IMR-90 (cell line): ENCODE measurements at regions not wholly inside any gene's neighbourhood (a gene's known extent, or its start where the extent isn't known, plus 50 kb on each side); places are given as distances from the start of the nearest gene placed in this dataset.

Source experiments
- ATAC-seq: fragments of 200-7000 bp; cut with Tn5 transposase; 2 replicates; pipeline ENCODE4 v1.9.1; 2020; ENCODE audit warnings: low read depth, mild to moderate bottlenecking, moderate library complexity
- BruUV-seq: library from RNA; stranded (reverse); fragments of 400-500 nt; replicated peaks from 2 replicates; lab custom pipeline; 2021; lab: Mats Ljungman, UMichigan
- CTCF ChIA-PET: fragments of 300-600 bp; formaldehyde crosslinking; extraction: SDS; loops from one replicate; lab custom pipeline; 2021; ENCODE audit warnings: antibody characterized with exemption; lab: Yijun Ruan, JAX
- POLR2A ChIA-PET: fragments of 300-600 bp; sonication (Branson Sonifier 250); formaldehyde crosslinking; loops from one replicate; lab custom pipeline; 2022; ENCODE audit warnings: antibody characterized with exemption; ENCODE audit not compliant: unreplicated experiment; lab: Charles Lee
- DNase-seq: peaks from one replicate; pipeline ENCODE4 v3.0.0; 2013
- H2AFZ ChIP-seq: replicated peaks from 2 replicates; pipeline ENCODE3; 2013; ENCODE audit warnings: low read length, mild to moderate bottlenecking; ENCODE audit not compliant: poor library complexity
- H2AK5ac ChIP-seq: 2 replicates; pipeline ENCODE4 v1.6.1; 2013; ENCODE audit warnings: low read depth, low read length, inconsistent platforms
- H2AK9ac ChIP-seq: replicated peaks from 2 replicates; pipeline ENCODE3; 2013; ENCODE audit warnings: mild to moderate bottlenecking, low read depth, low read length, moderate library complexity; ENCODE audit not compliant: poor library complexity
- H2BK120ac ChIP-seq: 2 replicates; pipeline ENCODE4 v1.6.1; 2013; ENCODE audit warnings: low read depth, low read length, inconsistent platforms
- H2BK15ac ChIP-seq: 3 replicates; pipeline ENCODE4 v1.6.1; 2013; ENCODE audit warnings: low read depth, low read length, inconsistent platforms
- H2BK20ac ChIP-seq: 2 replicates; pipeline ENCODE4 v1.6.1; 2013; ENCODE audit warnings: low read depth, mild to moderate bottlenecking, inconsistent platforms, low read length, moderate library complexity
- H2BK5ac ChIP-seq: 2 replicates; pipeline ENCODE4 v1.6.1; 2013; ENCODE audit warnings: mild to moderate bottlenecking, low read depth, low read length, inconsistent platforms; ENCODE audit not compliant: poor library complexity, severe bottlenecking
- H3K14ac ChIP-seq: replicated peaks from 2 replicates; pipeline ENCODE4 v1.6.1; 2013; ENCODE audit warnings: low read depth, low read length, inconsistent platforms
- H3K18ac ChIP-seq: 2 replicates; pipeline ENCODE4 v1.6.1; 2013; ENCODE audit warnings: low read depth, low read length, control low read depth
- H3K23ac ChIP-seq: 2 replicates; pipeline ENCODE4 v1.6.1; 2013; ENCODE audit warnings: low read depth, low read length, inconsistent platforms
- H3K27ac ChIP-seq: 2 replicates; pipeline ENCODE4 v1.5.1; 2013; ENCODE audit warnings: mild to moderate bottlenecking, control low read depth, low read length; ENCODE audit not compliant: insufficient read depth
- H3K27me3 ChIP-seq: 2 replicates; pipeline ENCODE4 v1.6.1; 2013; ENCODE audit warnings: low read length; ENCODE audit not compliant: control insufficient read depth, insufficient read depth
- H3K36me3 ChIP-seq: 2 replicates; pipeline ENCODE4 v1.6.1; 2013; ENCODE audit warnings: low read length, mixed read lengths; ENCODE audit not compliant: control insufficient read depth, insufficient read depth
- H3K4ac ChIP-seq: 2 replicates; pipeline ENCODE4 v1.6.1; 2013; ENCODE audit warnings: low read depth, low read length, inconsistent platforms
- H3K4me1 ChIP-seq: 2 replicates; pipeline ENCODE4 v1.6.1; 2013; ENCODE audit warnings: low read length, mixed read lengths; ENCODE audit not compliant: control insufficient read depth, insufficient read depth
- H3K4me2 ChIP-seq: 2 replicates; pipeline ENCODE4 v1.6.1; 2013; ENCODE audit warnings: low read depth, mild to moderate bottlenecking, control low read depth, low read length, moderate library complexity
- H3K4me3 ChIP-seq: 2 replicates; pipeline ENCODE4 v1.5.1; 2013; ENCODE audit warnings: low read depth, mild to moderate bottlenecking, control low read depth, low read length, moderate library complexity; ENCODE audit not compliant: insufficient read depth
- H3K56ac ChIP-seq: 2 replicates; pipeline ENCODE4 v1.6.1; 2013; ENCODE audit warnings: low read length, inconsistent platforms; ENCODE audit not compliant: insufficient read depth; ENCODE audit errors: extremely low read depth
- H3K79me1 ChIP-seq, 2 experiments: 2 replicates each; pipeline ENCODE4 v1.6.1; 2013; ENCODE audit warnings: low read length in 2 of 2, inconsistent platforms in 1 of 2, low read depth in 1 of 2
- H3K9ac ChIP-seq: 2 replicates; pipeline ENCODE4 v1.6.1; 2013; ENCODE audit warnings: low read depth, low read length, control low read depth
- H3K9me1 ChIP-seq: 2 replicates; pipeline ENCODE4 v1.6.1; 2013; ENCODE audit warnings: low read length, inconsistent platforms; ENCODE audit not compliant: insufficient read depth
- H3K9me3 ChIP-seq: 2 replicates; pipeline ENCODE4 v1.6.1; 2013; ENCODE audit warnings: low read length; ENCODE audit not compliant: control insufficient read depth, insufficient read depth
- H4K20me1 ChIP-seq: 2 replicates; pipeline ENCODE4 v1.6.1; 2013; ENCODE audit warnings: low read length, inconsistent platforms; ENCODE audit not compliant: insufficient read depth
- H4K5ac ChIP-seq: 2 replicates; pipeline ENCODE4 v1.6.1; 2013; ENCODE audit warnings: mild to moderate bottlenecking, low read depth, low read length, control low read depth
- H4K8ac ChIP-seq, 2 experiments: 2 replicates each; pipeline ENCODE4 v1.6.1; 2013; ENCODE audit warnings: low read depth in 2 of 2, low read length in 2 of 2, control low read depth in 1 of 2, inconsistent platforms in 1 of 2
- H4K91ac ChIP-seq: 2 replicates; pipeline ENCODE4 v1.6.1; 2013; ENCODE audit warnings: low read depth, low read length, inconsistent platforms; ENCODE audit not compliant: insufficient read depth
- BHLHE40 ChIP-seq: fragments of 150-350 bp; IDR thresholded peaks from 2 replicates; pipeline ENCODE4 v1.6.1; 2016; ENCODE audit warnings: mild to moderate bottlenecking, low read depth, low read length
- CEBPB ChIP-seq: IDR thresholded peaks from 2 replicates; pipeline ENCODE4 v1.6.1; 2012; ENCODE audit warnings: low read depth, low read length, improper control_type of control experiment
- CHD1 ChIP-seq: IDR thresholded peaks from 2 replicates; pipeline ENCODE4 v1.6.1; 2012; ENCODE audit warnings: low read depth, low read length, improper control_type of control experiment
- CTCF ChIP-seq: conservative IDR thresholded peaks from 2 replicates; pipeline ENCODE4 v1.5.1; 2012; ENCODE audit warnings: mild to moderate bottlenecking, low read depth, low read length, improper control_type of control experiment
- FOS ChIP-seq: fragments of 150-350 bp; IDR thresholded peaks from 2 replicates; pipeline ENCODE4 v1.6.1; 2016; ENCODE audit warnings: low read depth, low read length
- MAFK ChIP-seq: IDR thresholded peaks from 2 replicates; pipeline ENCODE4 v1.6.1; 2012; ENCODE audit warnings: low read depth, low read length, improper control_type of control experiment
- MAZ ChIP-seq: IDR thresholded peaks from 2 replicates; pipeline ENCODE4 v1.6.1; 2012; ENCODE audit warnings: low read depth, mild to moderate bottlenecking, low read length, improper control_type of control experiment, moderate library complexity, borderline replicate concordance
- MXI1 ChIP-seq: IDR thresholded peaks from 2 replicates; pipeline ENCODE4 v1.6.1; 2012; ENCODE audit warnings: low read depth, mild to moderate bottlenecking, low read length, moderate library complexity, borderline replicate concordance
- NFE2L2 ChIP-seq: fragments of 150-350 bp; IDR thresholded peaks from 2 replicates; pipeline ENCODE4 v1.6.1; 2016; ENCODE audit warnings: low read depth, mild to moderate bottlenecking, low read length
- POLR2A ChIP-seq: IDR thresholded peaks from 2 replicates; pipeline ENCODE4 v1.6.1; 2012; ENCODE audit warnings: mild to moderate bottlenecking, low read depth, low read length
- RAD21 ChIP-seq: IDR thresholded peaks from 2 replicates; pipeline ENCODE4 v1.6.1; 2012; ENCODE audit warnings: low read length, improper control_type of control experiment
- RCOR1 ChIP-seq: IDR thresholded peaks from 2 replicates; pipeline ENCODE4 v1.6.1; 2012; ENCODE audit warnings: mild to moderate bottlenecking, low read length, improper control_type of control experiment; ENCODE audit not compliant: insufficient replicate concordance
- RFX5 ChIP-seq: IDR thresholded peaks from 2 replicates; pipeline ENCODE4 v1.8.0; 2012; ENCODE audit warnings: low read depth, mild to moderate bottlenecking, low read length, moderate library complexity
- SMC3 ChIP-seq: fragments of 150-350 bp; IDR thresholded peaks from 2 replicates; pipeline ENCODE4 v1.6.1; 2016; ENCODE audit warnings: low read depth, mild to moderate bottlenecking, antibody characterized with exemption, low read length, moderate library complexity
- USF2 ChIP-seq: fragments of 150-350 bp; IDR thresholded peaks from 2 replicates; pipeline ENCODE4 v1.6.1; 2017; ENCODE audit warnings: mild to moderate bottlenecking, antibody characterized with exemption, low read length, low read depth
- WGBS, 2 experiments: methylation state at CpG; one replicate each; pipeline versions ENCODE4 v1.1.5 to v1.1.7; 2013; ENCODE audit warnings: missing lambda C conversion rate in 2 of 2; ENCODE audit not compliant: insufficient read length in 1 of 2; ENCODE audit errors: extremely low coverage in 2 of 2; 5-methylcytosine and 5-hydroxymethylcytosine counted together
- dilution Hi-C: fragments of 300-500 bp; cut with HindIII; formaldehyde crosslinking; loops from one replicate; pipeline ENCODE4 v1.14.3; 2018; ENCODE audit warnings: low sequenced_read_pairs; ENCODE audit not compliant: unreplicated experiment
- in situ Hi-C: fragments of 300-500 bp; cut with MboI; formaldehyde crosslinking; loops from 3 replicates; pipeline ENCODE4 v1.14.3; 2019; ENCODE audit warnings: low sequenced_read_pairs, inconsistent platforms, mixed read lengths
- intact Hi-C: fragments of 100-400 bp; cut with micrococcal nuclease; formaldehyde crosslinking; loops from 2 replicates; pipeline ENCODE4 v1.10.0; 2022

- Histone ChIP-seq H3K9me3 (no peaks in the 10 kb centered on the region), H3K27me3 (no peaks in the 10 kb centered on the region), H4K20me1 (no peaks in the 10 kb centered on the region), H3K23ac (no peak overlapping the region), H3K14ac (no peak overlapping the region), H2AK9ac (no peak overlapping the region), H2BK20ac (no peak overlapping the region), H3K36me3 (no peaks in the 10 kb centered on the region), H4K8ac (no peak overlapping the region), H4K5ac (no peak overlapping the region), H3K4me2 (no peak overlapping the region), H3K4me1 (no peaks in the 10 kb centered on the region), H3K4me3 (no peak overlapping the region), H3K18ac (no peak overlapping the region), H3K4ac (no peak overlapping the region), H3K9ac (no peak overlapping the region), H3K56ac (no peak overlapping the region), H3K79me1 (no peaks in the 10 kb centered on the region), H3K9me1 (no peaks in the 10 kb centered on the region), H2AK5ac (no peak overlapping the region), H2AFZ (no peak overlapping the region), H2BK15ac (no peak overlapping the region), H3K27ac (no peak overlapping the region), H2BK120ac (no peak overlapping the region), H2BK5ac (no peak overlapping the region), H4K91ac (no peak overlapping the region)
- no peak for DNase-seq
- ATAC-seq = no peak
- no TSS peak for BruUV-seq
- in situ Hi-C loops = no loop called here
- no CpG with 5 or more reads among the region's 5 CpGs for WGBS, 2 experiments
- CTCF ChIA-PET = no interaction called here
- dilution Hi-C loops = no loop called here
- POLR2A ChIA-PET = no interaction called here
- intact Hi-C loops = no loop called here
- TF ChIP-seq MAFK (no peak), SMC3 (no peak), BHLHE40 (no peak), USF2 (no peak), POLR2A (no peak), CTCF (no peak), RCOR1 (no peak), MXI1 (no peak), RFX5 (no peak), MAZ (no peak), FOS (no peak), CEBPB (no peak), NFE2L2 (no peak), CHD1 (no peak), RAD21 (no peak)
Measured at GRCh38 chr6:16043171-16044135, 85.4 kb upstream of the MYLIP start.
